ENCODE measurements at regions not wholly inside any gene's neighbourhood (a gene's known extent, or its start where the extent isn't known, plus 50 kb on each side); places are given as distances from the start of the nearest gene placed in this dataset.
"Not testable (repeated sequence)": the region's sequence is repeated elsewhere in the genome, so short reads cannot be mapped to it uniquely, and the experiment has no call there.

DNA sequence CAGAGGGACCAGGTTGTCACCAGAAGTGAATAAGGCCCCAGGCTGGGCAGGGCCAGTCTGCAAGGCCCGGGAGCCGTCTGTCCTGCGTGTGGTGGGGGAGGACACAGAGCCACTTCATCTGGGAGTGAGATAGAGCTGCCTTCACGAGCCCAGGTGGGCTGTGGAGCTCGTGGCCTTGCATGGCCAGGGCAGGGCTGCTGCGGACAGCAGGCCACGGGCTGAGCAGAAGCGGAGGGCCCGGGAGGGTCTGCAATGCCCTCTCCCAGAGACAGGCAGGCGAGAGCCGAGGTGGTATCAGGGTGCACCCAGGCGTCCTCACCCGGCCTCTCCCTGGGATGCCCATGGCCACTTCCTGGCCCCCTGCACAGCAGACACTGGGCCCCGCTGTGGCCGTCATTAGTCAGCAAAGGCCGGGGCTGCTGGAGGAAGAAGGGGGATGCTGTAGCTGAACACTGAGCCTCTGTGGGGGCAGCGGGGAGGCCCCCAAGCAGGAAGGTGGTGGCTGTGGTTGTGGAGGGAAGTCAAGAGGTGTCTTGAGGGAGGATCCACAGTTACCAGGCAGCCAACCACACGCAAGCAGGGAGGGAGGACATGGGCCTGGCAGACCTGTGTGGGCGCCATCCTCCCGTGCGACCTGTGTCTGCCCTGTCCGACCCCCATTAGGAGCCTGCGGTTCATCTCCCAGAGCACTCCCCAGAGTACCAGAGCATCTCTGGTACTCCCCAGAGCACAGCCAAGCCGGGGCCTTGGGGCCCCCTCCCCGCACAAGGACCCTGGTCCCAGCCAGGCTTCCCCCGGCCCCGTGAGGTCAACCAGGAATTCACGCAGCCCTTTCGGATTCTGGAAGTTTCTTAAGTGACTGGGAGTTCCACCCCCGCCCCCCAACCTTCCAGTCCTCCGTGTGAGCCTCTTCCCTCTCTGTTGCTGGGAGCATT is 1109.5 kb downstream of the BRD1 start:
- no peak for DNase-seq (ENCODE audit: low read depth in 2 of 3, low spot score in 2 of 3)

DNA sequence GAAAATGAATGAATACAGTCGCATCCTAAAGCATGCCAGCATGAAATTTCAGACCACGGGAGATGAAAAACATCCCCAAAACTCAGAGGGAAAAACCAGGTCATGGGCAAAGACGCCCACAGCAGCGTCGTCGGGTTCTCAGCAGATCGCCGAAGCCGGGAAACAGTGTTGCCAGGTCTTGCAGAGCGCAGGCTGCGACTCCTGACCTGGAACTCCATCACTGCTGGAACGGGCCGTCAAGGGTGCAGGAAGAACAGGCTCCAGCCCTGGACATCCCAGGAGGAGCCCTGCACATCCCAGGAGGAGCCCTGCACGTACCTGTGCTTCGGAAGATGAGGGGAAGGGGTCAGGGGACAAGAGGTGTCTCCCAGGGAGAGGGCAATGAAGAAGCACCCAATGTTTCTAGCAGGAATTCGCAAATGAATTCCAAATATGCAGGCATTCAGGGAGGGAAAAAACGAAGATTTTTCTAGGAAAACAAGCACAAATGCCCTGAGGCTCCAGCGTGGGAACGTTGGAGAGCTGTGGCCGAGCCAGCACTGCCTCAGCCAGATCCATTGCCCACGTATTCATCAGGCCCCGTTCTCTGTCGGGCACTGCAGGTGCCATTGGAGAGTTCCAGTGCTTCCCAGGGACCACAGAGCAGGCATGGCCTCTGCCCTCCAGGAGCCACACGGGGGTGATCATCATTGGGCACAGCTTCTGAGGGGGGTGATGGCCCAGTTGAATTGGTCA is 1110.4 kb downstream of the BRD1 start:
- DNase-seq (ENCODE audit: low read depth in 2 of 3, low spot score in 2 of 3) = no peak

- DNase-seq (ENCODE audit: low read depth in 2 of 3, low spot score in 2 of 3) = not testable (repeated sequence)
These were observed 1111.5 kb downstream of the BRD1 start for GRCh38 chr22:48716154-48716553.

- DNase-seq (ENCODE audit: low read depth in 2 of 3, low spot score in 2 of 3) = no peak
These were observed 1112.2 kb downstream of the BRD1 start for GRCh38 chr22:48715511-48715910.

DNA sequence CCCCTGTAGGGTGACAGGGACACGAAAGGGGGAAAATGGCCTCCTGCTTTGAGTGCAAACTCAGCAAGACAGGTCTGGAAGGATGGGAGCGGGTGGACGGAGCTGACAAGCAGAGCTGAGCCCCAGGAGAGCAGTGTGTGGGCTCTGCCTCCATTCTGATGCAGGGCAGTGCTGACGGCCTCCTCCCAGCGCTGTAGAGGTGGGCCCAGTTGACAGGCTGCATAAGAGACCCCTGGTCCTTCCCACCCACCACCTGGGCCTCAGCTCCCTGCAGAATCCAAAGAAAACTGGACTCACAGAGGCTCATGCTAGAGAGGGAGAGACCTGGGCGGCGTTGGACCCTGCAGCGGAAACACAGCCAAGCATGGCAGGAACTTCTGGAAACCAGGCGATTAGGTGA is 1113.4 kb downstream of the BRD1 start:
- no peak for DNase-seq (ENCODE audit: low read depth in 2 of 3, low spot score in 2 of 3)

- DNase-seq (ENCODE audit: low read depth in 2 of 3, low spot score in 2 of 3) = no peak
These were observed 1114.1 kb downstream of the BRD1 start for GRCh38 chr22:48713272-48714205.

DNA sequence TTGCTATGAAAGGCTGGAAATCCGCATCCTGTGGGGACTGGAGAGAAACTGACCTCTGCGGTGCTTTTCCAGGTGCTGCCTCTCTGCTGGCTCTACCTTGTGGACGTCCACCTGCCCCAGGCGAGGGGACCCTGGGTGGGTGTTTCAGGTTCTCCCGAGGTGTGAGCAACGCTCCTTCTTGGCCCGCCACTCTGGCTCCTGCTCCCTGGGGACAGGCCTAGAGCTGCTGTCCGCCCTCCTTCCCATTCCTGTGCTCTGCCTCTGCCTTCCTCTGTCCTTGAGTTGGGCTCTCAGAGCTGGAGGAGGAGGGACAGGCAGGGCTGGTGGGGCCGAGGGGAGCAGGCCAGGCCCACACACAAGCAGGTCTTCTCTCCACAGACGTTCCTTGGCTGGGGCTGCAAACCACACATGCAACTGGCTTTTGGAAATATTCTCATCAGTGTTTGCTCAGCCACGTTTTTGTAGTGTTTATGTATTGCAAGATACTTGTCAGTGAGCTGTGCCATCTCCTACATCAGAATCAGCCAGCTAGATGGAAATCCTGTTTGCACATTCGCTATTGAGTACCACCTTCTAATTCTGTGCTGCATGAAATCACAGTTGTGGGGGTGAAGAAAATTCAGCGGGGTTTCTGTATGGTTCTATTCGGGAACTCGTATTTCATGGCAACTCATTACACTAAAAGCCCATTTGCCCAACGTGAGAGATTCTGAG is 1115.0 kb downstream of the BRD1 start:
- no peak for DNase-seq (ENCODE audit: low read depth in 2 of 3, low spot score in 2 of 3)

DNA sequence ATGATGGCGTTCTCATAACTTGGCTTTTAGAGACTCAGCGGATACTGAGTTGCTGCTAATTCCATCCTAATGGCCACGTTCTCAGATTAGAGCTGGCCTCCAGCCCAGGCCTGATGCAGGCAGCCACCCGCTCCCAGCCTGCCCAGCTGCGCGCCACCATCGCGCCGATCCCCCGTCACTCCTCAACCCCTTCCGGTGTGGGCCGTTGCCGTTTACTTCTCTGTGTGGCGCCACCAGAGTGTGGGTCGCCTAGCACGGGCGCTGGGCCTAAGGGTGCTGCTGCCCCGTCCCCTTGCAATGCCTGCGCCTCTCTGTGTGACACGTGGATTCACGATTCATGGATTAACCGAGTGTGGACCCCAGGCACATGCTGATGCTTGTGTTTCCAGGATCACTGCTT is 1116.0 kb downstream of the BRD1 start:
- no peak for DNase-seq (ENCODE audit: low read depth in 2 of 3, low spot score in 2 of 3)

- no peak for DNase-seq (ENCODE audit: low read depth in 2 of 3, low spot score in 2 of 3)
These were observed 1116.6 kb downstream of the BRD1 start for GRCh38 chr22:48711031-48711431.

DNA sequence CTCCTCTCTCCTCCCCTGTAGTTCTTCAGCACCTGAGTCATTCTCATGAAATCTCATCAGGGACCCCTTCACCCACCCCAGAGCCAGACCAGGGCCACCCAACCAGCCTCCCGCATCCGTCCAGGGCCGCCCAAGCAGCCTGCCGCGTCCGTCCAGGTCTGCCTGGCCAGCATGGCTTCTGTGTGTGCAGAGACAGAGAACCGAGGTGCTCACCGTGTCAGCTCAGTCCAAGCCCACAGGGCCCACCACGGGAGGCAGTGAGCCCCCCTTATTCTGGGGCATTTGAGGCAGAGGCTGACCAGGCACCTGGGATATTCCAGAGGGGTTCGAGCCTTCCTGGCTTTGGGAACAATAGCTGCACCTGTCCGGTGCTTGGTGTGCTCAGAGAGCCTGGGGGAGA is 1117.3 kb downstream of the BRD1 start:
- DNase-seq (ENCODE audit: low read depth in 2 of 3, low spot score in 2 of 3) = no peak

- no peak for DNase-seq (ENCODE audit: low read depth in 2 of 3, low spot score in 2 of 3)
These were observed 1117.7 kb downstream of the BRD1 start for GRCh38 chr22:48709976-48710375.

DNA sequence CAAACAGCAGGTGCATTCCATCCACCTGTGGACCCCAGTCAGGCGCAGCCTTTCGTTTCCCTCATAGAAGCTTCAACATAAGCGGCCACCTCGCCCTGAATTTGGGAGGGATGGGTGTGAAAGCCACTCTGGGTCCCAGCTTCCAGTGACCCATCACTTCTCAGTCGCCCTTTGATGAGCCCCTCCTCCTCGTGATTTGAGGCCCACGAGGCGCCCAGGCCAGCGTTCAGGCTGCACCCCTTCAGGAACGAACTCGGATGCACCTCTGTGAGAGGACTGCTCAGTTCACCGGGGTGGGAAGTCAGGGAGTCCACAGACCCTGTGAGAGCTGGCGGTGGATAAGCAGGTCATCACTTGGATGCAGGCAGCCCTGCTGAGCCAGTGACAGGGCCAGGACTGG is 1118.2 kb downstream of the BRD1 start:
- DNase-seq (ENCODE audit: low read depth in 2 of 3, low spot score in 2 of 3) = no peak

- no peak for DNase-seq (ENCODE audit: low read depth in 2 of 3, low spot score in 2 of 3)
These were observed 1119.0 kb downstream of the BRD1 start for GRCh38 chr22:48708558-48709245.

GRCh38 chr22:48707763-48708557 is 1119.7 kb downstream of the BRD1 start:
- DNase-seq (ENCODE audit: low read depth in 2 of 3, low spot score in 2 of 3) = no peak

DNA sequence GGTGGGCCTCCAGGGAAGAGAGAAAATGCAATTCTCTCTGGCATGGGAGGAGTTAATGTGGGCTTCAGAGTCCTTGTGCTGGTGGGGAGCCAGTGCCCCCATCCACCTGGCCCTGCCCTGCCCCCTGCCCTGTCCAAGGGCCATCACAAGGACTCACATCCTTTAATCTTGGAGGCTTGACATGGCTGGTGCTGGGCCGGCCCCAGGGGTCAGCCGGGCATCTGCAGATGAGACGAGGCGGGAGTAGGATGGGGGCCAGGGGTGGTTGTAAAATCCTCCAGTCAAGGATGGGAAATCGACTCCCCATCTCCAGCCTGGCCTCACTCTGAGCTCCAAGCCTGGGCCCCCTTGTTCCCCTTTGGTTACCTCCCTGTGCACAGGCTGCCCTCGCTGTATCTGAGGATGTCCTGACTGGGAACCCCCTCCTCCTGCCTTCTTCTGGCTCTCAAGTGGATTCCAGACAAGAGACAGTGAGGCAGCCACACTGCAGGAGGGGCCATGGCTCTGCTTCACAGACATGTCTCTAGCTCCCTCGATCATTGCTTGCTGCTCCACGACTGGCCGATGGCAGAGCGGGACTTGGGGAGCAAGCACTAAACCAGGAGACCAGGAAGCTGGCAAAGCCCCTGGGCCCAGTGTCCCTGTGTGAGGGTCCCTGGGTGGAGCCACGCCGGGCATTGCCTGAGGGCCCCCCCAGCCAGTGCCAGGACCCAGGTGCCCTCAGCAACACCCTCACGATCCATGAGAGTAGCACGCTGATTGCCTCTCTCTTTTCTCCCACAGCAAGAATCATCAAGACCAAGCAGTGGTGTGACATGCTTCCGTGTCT is 1120.5 kb downstream of the BRD1 start:
- no peak for DNase-seq (ENCODE audit: low read depth in 2 of 3, low spot score in 2 of 3)

DNA sequence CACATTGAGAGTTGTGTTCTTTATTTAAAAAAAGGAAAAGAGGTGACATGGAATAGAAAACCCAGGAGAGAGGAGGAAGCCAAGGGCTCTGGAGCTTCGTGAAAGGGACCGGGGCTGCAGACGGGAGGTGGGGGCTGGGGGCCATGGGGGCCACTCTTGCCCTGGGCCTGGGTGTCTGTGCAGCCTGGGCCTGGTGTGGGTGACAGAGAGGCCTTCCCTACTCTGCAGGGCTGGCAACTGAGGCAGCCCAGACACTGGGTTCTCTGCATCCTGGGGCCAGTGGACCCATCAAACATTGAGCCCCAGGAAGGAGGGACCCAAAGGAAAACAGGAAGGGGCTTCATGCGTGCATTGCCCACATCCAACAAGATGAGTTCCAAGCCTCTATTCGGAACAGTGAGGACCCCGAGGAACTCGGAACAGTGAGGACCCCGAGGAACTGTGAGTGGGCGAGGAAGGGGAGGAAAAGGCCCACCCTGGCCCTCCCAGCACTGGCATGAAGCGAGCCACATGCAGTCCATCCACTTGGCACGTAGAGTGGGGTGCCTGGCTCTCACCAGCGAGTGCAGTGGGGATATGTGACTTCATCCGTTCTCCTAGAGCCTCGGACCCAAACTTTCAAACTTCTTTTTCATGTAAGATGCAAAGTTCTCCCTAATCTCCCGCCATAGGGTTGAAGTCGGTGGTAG is 1121.6 kb downstream of the BRD1 start:
- DNase-seq (ENCODE audit: low read depth in 2 of 3, low spot score in 2 of 3) = no peak

DNA sequence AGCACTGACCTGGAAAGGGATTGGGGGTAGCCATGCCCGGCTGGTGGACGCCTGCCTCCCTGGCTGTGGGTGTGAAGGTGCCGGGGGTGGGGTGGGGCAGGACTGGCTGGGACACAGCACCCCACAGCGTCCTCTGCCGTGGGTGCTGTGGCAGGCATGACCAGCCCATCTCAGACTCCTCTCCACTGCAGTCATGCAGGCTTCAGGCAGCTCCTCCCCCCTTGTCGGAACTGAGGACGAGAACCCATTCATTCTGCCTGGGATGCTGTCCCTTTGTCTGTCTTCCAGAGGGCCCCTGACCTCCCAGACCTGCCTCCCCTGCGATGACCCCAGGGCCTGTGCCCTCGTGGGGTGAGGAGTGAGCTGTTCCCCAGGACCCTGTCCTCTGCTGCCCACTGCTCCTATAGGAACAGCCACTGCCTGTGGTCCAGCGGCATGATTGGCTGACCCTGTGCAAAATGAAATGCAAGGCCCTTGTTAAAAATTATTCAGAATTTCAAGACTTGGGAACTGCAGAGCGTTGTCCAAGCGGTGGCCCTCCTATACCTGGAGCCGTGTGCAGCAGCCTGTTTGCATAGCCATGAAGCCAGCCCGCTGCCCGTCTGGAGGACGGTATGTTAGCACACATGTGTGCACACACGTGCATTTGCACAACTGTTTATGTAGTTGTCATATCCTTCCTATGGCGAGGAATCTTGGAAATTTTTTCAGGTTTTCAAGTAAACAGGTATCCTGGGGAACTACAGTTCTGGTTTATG is 1122.3 kb downstream of the BRD1 start:
- DNase-seq (ENCODE audit: low read depth in 2 of 3, low spot score in 2 of 3) = no peak

All from activated CD8-positive, alpha-beta memory T cell treated with anti-CD3 and anti-CD28 coated beads for 48 hours (primary cell).